IMR-90 (cell line): ENCODE measurements at regions not wholly inside any gene's neighbourhood (a gene's known extent, or its start where the extent isn't known, plus 50 kb on each side); places are given as distances from the start of the nearest gene placed in this dataset.
"Not testable (repeated sequence)": the region's sequence is repeated elsewhere in the genome, so short reads cannot be mapped to it uniquely, and the experiment has no call there.

Source experiments
- ATAC-seq: fragments of 200-7000 bp; cut with Tn5 transposase; 2 replicates; pipeline ENCODE4 v1.9.1; 2020; ENCODE audit warnings: low read depth, mild to moderate bottlenecking, moderate library complexity
- BruUV-seq: library from RNA; stranded (reverse); fragments of 400-500 nt; replicated peaks from 2 replicates; lab custom pipeline; 2021; lab: Mats Ljungman, UMichigan
- CTCF ChIA-PET: fragments of 300-600 bp; formaldehyde crosslinking; extraction: SDS; loops from one replicate; lab custom pipeline; 2021; ENCODE audit warnings: antibody characterized with exemption; lab: Yijun Ruan, JAX
- POLR2A ChIA-PET: fragments of 300-600 bp; sonication (Branson Sonifier 250); formaldehyde crosslinking; loops from one replicate; lab custom pipeline; 2022; ENCODE audit warnings: antibody characterized with exemption; ENCODE audit not compliant: unreplicated experiment; lab: Charles Lee
- DNase-seq: peaks from one replicate; pipeline ENCODE4 v3.0.0; 2013
- H2AFZ ChIP-seq: replicated peaks from 2 replicates; pipeline ENCODE3; 2013; ENCODE audit warnings: low read length, mild to moderate bottlenecking; ENCODE audit not compliant: poor library complexity
- H2AK5ac ChIP-seq: 2 replicates; pipeline ENCODE4 v1.6.1; 2013; ENCODE audit warnings: low read depth, low read length, inconsistent platforms
- H2AK9ac ChIP-seq: replicated peaks from 2 replicates; pipeline ENCODE3; 2013; ENCODE audit warnings: mild to moderate bottlenecking, low read depth, low read length, moderate library complexity; ENCODE audit not compliant: poor library complexity
- H2BK120ac ChIP-seq: 2 replicates; pipeline ENCODE4 v1.6.1; 2013; ENCODE audit warnings: low read depth, low read length, inconsistent platforms
- H2BK15ac ChIP-seq: 3 replicates; pipeline ENCODE4 v1.6.1; 2013; ENCODE audit warnings: low read depth, low read length, inconsistent platforms
- H2BK20ac ChIP-seq: 2 replicates; pipeline ENCODE4 v1.6.1; 2013; ENCODE audit warnings: low read depth, mild to moderate bottlenecking, inconsistent platforms, low read length, moderate library complexity
- H2BK5ac ChIP-seq: 2 replicates; pipeline ENCODE4 v1.6.1; 2013; ENCODE audit warnings: mild to moderate bottlenecking, low read depth, low read length, inconsistent platforms; ENCODE audit not compliant: poor library complexity, severe bottlenecking
- H3K14ac ChIP-seq: replicated peaks from 2 replicates; pipeline ENCODE4 v1.6.1; 2013; ENCODE audit warnings: low read depth, low read length, inconsistent platforms
- H3K18ac ChIP-seq: 2 replicates; pipeline ENCODE4 v1.6.1; 2013; ENCODE audit warnings: low read depth, low read length, control low read depth
- H3K23ac ChIP-seq: 2 replicates; pipeline ENCODE4 v1.6.1; 2013; ENCODE audit warnings: low read depth, low read length, inconsistent platforms
- H3K27ac ChIP-seq: 2 replicates; pipeline ENCODE4 v1.5.1; 2013; ENCODE audit warnings: mild to moderate bottlenecking, control low read depth, low read length; ENCODE audit not compliant: insufficient read depth
- H3K27me3 ChIP-seq: 2 replicates; pipeline ENCODE4 v1.6.1; 2013; ENCODE audit warnings: low read length; ENCODE audit not compliant: control insufficient read depth, insufficient read depth
- H3K36me3 ChIP-seq: 2 replicates; pipeline ENCODE4 v1.6.1; 2013; ENCODE audit warnings: low read length, mixed read lengths; ENCODE audit not compliant: control insufficient read depth, insufficient read depth
- H3K4ac ChIP-seq: 2 replicates; pipeline ENCODE4 v1.6.1; 2013; ENCODE audit warnings: low read depth, low read length, inconsistent platforms
- H3K4me1 ChIP-seq: 2 replicates; pipeline ENCODE4 v1.6.1; 2013; ENCODE audit warnings: low read length, mixed read lengths; ENCODE audit not compliant: control insufficient read depth, insufficient read depth
- H3K4me2 ChIP-seq: 2 replicates; pipeline ENCODE4 v1.6.1; 2013; ENCODE audit warnings: low read depth, mild to moderate bottlenecking, control low read depth, low read length, moderate library complexity
- H3K4me3 ChIP-seq: 2 replicates; pipeline ENCODE4 v1.5.1; 2013; ENCODE audit warnings: low read depth, mild to moderate bottlenecking, control low read depth, low read length, moderate library complexity; ENCODE audit not compliant: insufficient read depth
- H3K56ac ChIP-seq: 2 replicates; pipeline ENCODE4 v1.6.1; 2013; ENCODE audit warnings: low read length, inconsistent platforms; ENCODE audit not compliant: insufficient read depth; ENCODE audit errors: extremely low read depth
- H3K79me1 ChIP-seq, 2 experiments: 2 replicates each; pipeline ENCODE4 v1.6.1; 2013; ENCODE audit warnings: low read length in 2 of 2, inconsistent platforms in 1 of 2, low read depth in 1 of 2
- H3K9ac ChIP-seq: 2 replicates; pipeline ENCODE4 v1.6.1; 2013; ENCODE audit warnings: low read depth, low read length, control low read depth
- H3K9me1 ChIP-seq: 2 replicates; pipeline ENCODE4 v1.6.1; 2013; ENCODE audit warnings: low read length, inconsistent platforms; ENCODE audit not compliant: insufficient read depth
- H3K9me3 ChIP-seq: 2 replicates; pipeline ENCODE4 v1.6.1; 2013; ENCODE audit warnings: low read length; ENCODE audit not compliant: control insufficient read depth, insufficient read depth
- H4K20me1 ChIP-seq: 2 replicates; pipeline ENCODE4 v1.6.1; 2013; ENCODE audit warnings: low read length, inconsistent platforms; ENCODE audit not compliant: insufficient read depth
- H4K5ac ChIP-seq: 2 replicates; pipeline ENCODE4 v1.6.1; 2013; ENCODE audit warnings: mild to moderate bottlenecking, low read depth, low read length, control low read depth
- H4K8ac ChIP-seq, 2 experiments: 2 replicates each; pipeline ENCODE4 v1.6.1; 2013; ENCODE audit warnings: low read depth in 2 of 2, low read length in 2 of 2, control low read depth in 1 of 2, inconsistent platforms in 1 of 2
- H4K91ac ChIP-seq: 2 replicates; pipeline ENCODE4 v1.6.1; 2013; ENCODE audit warnings: low read depth, low read length, inconsistent platforms; ENCODE audit not compliant: insufficient read depth
- CEBPB ChIP-seq: IDR thresholded peaks from 2 replicates; pipeline ENCODE4 v1.6.1; 2012; ENCODE audit warnings: low read depth, low read length, improper control_type of control experiment
- FOS ChIP-seq: fragments of 150-350 bp; IDR thresholded peaks from 2 replicates; pipeline ENCODE4 v1.6.1; 2016; ENCODE audit warnings: low read depth, low read length
- NFE2L2 ChIP-seq: fragments of 150-350 bp; IDR thresholded peaks from 2 replicates; pipeline ENCODE4 v1.6.1; 2016; ENCODE audit warnings: low read depth, mild to moderate bottlenecking, low read length
- POLR2A ChIP-seq: IDR thresholded peaks from 2 replicates; pipeline ENCODE4 v1.6.1; 2012; ENCODE audit warnings: mild to moderate bottlenecking, low read depth, low read length
- RAD21 ChIP-seq: IDR thresholded peaks from 2 replicates; pipeline ENCODE4 v1.6.1; 2012; ENCODE audit warnings: low read length, improper control_type of control experiment
- RFX5 ChIP-seq: IDR thresholded peaks from 2 replicates; pipeline ENCODE4 v1.8.0; 2012; ENCODE audit warnings: low read depth, mild to moderate bottlenecking, low read length, moderate library complexity
- SMC3 ChIP-seq: fragments of 150-350 bp; IDR thresholded peaks from 2 replicates; pipeline ENCODE4 v1.6.1; 2016; ENCODE audit warnings: low read depth, mild to moderate bottlenecking, antibody characterized with exemption, low read length, moderate library complexity
- WGBS, 2 experiments: methylation state at CpG; one replicate each; pipeline versions ENCODE4 v1.1.5 to v1.1.7; 2013; ENCODE audit warnings: missing lambda C conversion rate in 2 of 2; ENCODE audit not compliant: insufficient read length in 1 of 2; ENCODE audit errors: extremely low coverage in 2 of 2; 5-methylcytosine and 5-hydroxymethylcytosine counted together
- dilution Hi-C: fragments of 300-500 bp; cut with HindIII; formaldehyde crosslinking; loops from one replicate; pipeline ENCODE4 v1.14.3; 2018; ENCODE audit warnings: low sequenced_read_pairs; ENCODE audit not compliant: unreplicated experiment
- in situ Hi-C: fragments of 300-500 bp; cut with MboI; formaldehyde crosslinking; loops from 3 replicates; pipeline ENCODE4 v1.14.3; 2019; ENCODE audit warnings: low sequenced_read_pairs, inconsistent platforms, mixed read lengths
- intact Hi-C: fragments of 100-400 bp; cut with micrococcal nuclease; formaldehyde crosslinking; loops from 2 replicates; pipeline ENCODE4 v1.10.0; 2022
- TF ChIP-seq, protein P1 (sequence below): fragments of 150-350 bp; IDR thresholded peaks from 2 replicates; pipeline ENCODE4 v1.6.1; 2017; ENCODE audit warnings: mild to moderate bottlenecking, antibody characterized with exemption, low read length, low read depth

DNA sequence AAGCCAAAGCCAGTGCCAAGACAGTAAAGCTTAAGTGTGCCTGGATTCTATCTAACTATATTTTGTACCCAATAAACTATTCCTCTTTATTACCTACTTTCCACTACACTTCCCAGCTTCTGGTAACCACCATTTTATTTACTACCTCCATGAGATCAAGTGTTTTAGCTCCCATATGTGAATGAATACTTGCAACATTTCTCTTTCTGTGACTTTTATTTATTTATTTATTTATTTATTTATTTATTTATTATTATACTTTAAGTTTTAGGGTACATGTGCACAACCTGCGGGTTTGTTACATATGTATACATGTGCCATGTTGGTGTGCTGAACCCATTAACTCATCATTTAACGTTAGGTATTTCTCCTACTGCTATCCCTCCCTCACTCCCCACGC is 582.1 kb downstream of the AMY1C start:
- POLR2A ChIA-PET, result no interaction called here
- dilution Hi-C loops, result no loop called here

DNA sequence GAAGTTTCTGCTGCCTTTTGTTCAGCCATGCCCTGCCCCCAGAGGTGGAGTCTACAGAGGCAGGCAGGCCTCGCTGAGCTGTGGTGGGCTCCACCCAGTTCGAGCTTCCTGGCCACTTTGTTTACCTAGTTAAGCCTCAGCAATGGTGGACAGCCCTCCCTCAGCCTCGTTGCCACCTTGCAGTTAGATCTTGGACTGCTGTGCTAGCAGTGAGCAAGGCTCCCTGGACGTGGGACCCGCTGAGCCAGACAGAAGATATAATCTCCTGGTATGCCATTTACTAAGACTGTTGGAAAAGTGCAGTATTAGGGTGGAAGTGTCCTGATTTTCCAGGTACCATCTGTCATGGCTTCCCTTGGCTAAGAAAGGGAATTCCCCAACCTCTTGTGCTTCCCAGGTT is 588.2 kb downstream of the AMY1C start:
- ATAC-seq, in situ Hi-C loops, H4K91ac ChIP-seq, H2AK5ac ChIP-seq, H3K23ac ChIP-seq, H3K4me1 ChIP-seq, H4K20me1 ChIP-seq, H3K9me3 ChIP-seq, H3K9me1 ChIP-seq, H3K27me3 ChIP-seq, intact Hi-C loops, H2AK9ac ChIP-seq, DNase-seq, H3K36me3 ChIP-seq, BruUV-seq, H2BK20ac ChIP-seq, H3K4me2 ChIP-seq, H2BK15ac ChIP-seq, H3K27ac ChIP-seq, H3K4ac ChIP-seq, H3K14ac ChIP-seq, H3K18ac ChIP-seq, H2AFZ ChIP-seq, H4K8ac ChIP-seq, H3K4me3 ChIP-seq, H3K9ac ChIP-seq, H4K5ac ChIP-seq, H3K79me1 ChIP-seq, CTCF ChIA-PET, H2BK5ac ChIP-seq, POLR2A ChIA-PET, H2BK120ac ChIP-seq, H3K56ac ChIP-seq, dilution Hi-C loops: not testable (repeated sequence)
- no CpG with 5 or more reads among the region's 5 CpGs for WGBS, 2 experiments

More for the DNA sequence above, 582.1 kb downstream of the AMY1C start:
- no peak for DNase-seq
- Histone ChIP-seq H2BK15ac (no peak overlapping the region), H2BK120ac (no peak overlapping the region), H3K4ac (no peak overlapping the region), H3K9me1 (no peaks in the 10 kb centered on the region), H3K27me3 (no peaks in the 10 kb centered on the region), H2AFZ (no peak overlapping the region), H3K56ac (no peak overlapping the region), H2AK9ac (no peak overlapping the region), H3K4me3 (no peak overlapping the region), H3K4me1 (no peaks in the 10 kb centered on the region), H3K18ac (no peak overlapping the region), H3K14ac (no peak overlapping the region), H3K79me1 (no peaks in the 10 kb centered on the region), H3K36me3 (no peaks in the 10 kb centered on the region), H3K23ac (no peak overlapping the region), H2BK20ac (no peak overlapping the region), H3K4me2 (no peak overlapping the region), H4K8ac (no peak overlapping the region), H4K20me1 (no peaks in the 10 kb centered on the region), H2AK5ac (no peak overlapping the region), H3K9me3 (peaks cover 4% of the 10 kb centered on the region; the same call in 1 of the 2 replicates), H3K27ac (no peak overlapping the region), H3K9ac (no peak overlapping the region), H4K91ac (no peak overlapping the region), H2BK5ac (no peak overlapping the region), H4K5ac (no peak overlapping the region)
- TF ChIP-seq, protein P1, sequence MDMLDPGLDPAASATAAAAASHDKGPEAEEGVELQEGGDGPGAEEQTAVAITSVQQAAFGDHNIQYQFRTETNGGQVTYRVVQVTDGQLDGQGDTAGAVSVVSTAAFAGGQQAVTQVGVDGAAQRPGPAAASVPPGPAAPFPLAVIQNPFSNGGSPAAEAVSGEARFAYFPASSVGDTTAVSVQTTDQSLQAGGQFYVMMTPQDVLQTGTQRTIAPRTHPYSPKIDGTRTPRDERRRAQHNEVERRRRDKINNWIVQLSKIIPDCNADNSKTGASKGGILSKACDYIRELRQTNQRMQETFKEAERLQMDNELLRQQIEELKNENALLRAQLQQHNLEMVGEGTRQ, result no peak
- TF ChIP-seq CEBPB (no peak), POLR2A (no peak), FOS (no peak), RAD21 (no peak), SMC3 (no peak), NFE2L2 (no peak), RFX5 (no peak)
- CTCF ChIA-PET, result no interaction called here
- in situ Hi-C loops (no loop called here), intact Hi-C loops (no loop called here)
- no TSS peak for BruUV-seq
- no peak for ATAC-seq
- WGBS, 2 experiments, result no CpG with 5 or more reads among the region's 3 CpGs
